ENCODE measurements at regions not wholly inside any gene's neighbourhood (a gene's known extent, or its start where the extent isn't known, plus 50 kb on each side); places are given as distances from the start of the nearest gene placed in this dataset.
A peak's percentile ranks its signal among the peaks of the same experiment; 100 is the strongest.

- ATAC-seq = no peak
These were observed 340.1 kb downstream of the BCAT1 start for GRCh38 chr12:24608637-24609285.

DNA sequence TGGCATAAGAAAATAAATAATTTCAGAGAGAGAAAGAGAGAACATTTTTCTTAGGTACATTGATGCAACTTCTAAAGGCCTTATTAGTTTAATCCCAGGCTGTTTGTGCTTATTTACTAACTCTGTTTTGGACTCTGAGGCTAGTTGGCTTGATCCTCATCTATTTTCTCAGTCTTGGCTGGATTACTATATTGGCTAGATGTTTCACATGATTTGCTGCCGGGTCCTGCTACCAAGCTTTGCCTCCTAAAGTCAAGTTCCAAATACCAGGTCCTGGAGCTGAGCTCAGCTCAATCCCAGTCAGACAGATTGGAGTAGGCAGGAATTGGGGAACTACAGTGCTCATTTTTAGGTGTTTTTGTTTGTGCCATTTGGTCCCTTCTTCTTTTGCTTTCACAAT is 340.8 kb downstream of the BCAT1 start:
- no peak for DNase-seq (ENCODE audit: low spot score)
- ATAC-seq = peak; percentile 74

More at GRCh38 chr12:24608637-24609285, 340.1 kb downstream of the BCAT1 start:
- DNase-seq (ENCODE audit: low spot score) = no peak

- ATAC-seq = no peak
These were observed 343.0 kb downstream of the BCAT1 start for GRCh38 chr12:24605916-24606315.

GRCh38 chr12:24605466-24605865 is 343.4 kb downstream of the BCAT1 start:
- ATAC-seq = no peak
- DNase-seq (ENCODE audit: low spot score) = no peak

More at GRCh38 chr12:24605916-24606315, 343.0 kb downstream of the BCAT1 start:
- DNase-seq (ENCODE audit: low spot score) = no peak

GRCh38 chr12:24603371-24603770 is 345.5 kb downstream of the BCAT1 start:
- ATAC-seq = no peak

GRCh38 chr12:24600996-24601395 is 347.9 kb downstream of the BCAT1 start:
- ATAC-seq (no peak), DNase-seq (ENCODE audit: low spot score) (no peak)

More at GRCh38 chr12:24603371-24603770, 345.5 kb downstream of the BCAT1 start:
- DNase-seq (ENCODE audit: low spot score) = no peak

DNA sequence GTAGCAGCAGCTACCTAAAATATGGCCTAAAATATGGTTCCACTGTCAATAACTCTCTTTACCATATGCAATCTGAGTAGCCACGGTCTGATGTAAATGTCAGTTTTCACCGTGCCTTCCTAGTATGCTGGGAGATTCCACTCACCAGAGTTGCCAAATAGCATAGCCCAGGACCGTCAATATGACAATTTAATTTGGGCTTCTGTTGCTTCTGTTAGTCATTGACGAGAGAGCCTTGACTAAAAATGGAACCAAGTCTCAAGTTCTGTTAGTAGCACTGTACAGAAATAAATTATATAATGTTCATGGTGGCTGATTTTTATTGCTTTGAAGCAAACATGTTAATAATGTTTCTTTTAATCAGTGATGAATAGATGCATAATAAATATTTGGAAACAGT is 348.4 kb downstream of the BCAT1 start:
- DNase-seq (ENCODE audit: low spot score) (no peak), ATAC-seq (no peak)

DNA sequence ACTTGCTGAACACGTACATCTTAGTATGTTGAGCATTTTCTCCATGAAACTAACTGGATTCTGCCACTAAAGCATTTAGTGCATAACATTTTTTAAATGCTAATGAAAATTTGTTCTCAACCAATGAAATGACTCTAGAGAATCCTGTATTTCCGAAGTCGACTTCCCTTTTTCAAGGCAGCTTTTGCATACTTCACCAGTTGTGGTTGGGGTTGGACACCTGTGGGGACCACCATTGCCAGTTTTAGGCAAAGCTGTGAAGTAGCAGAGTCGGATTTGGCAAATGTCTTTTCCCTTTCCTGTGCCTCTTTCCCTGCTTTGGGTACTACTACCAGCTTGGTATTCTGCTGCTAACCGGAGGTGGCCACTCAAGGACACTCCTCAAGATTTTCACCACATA is 349.2 kb downstream of the BCAT1 start:
- no peak for DNase-seq (ENCODE audit: low spot score)

GRCh38 chr12:24597580-24597979 is 351.3 kb downstream of the BCAT1 start:
- DNase-seq (ENCODE audit: low spot score) (no peak), ATAC-seq (no peak)

More for the DNA sequence above, 349.2 kb downstream of the BCAT1 start:
- ATAC-seq = no peak

GRCh38 chr12:24596768-24597388 is 352.0 kb downstream of the BCAT1 start:
- peak; percentile 88 for ATAC-seq
- no peak for DNase-seq (ENCODE audit: low spot score)

- DNase-seq (ENCODE audit: low spot score) (no peak), ATAC-seq (peak; percentile 54)
These were observed 353.2 kb downstream of the BCAT1 start for GRCh38 chr12:24595652-24596235.

DNA sequence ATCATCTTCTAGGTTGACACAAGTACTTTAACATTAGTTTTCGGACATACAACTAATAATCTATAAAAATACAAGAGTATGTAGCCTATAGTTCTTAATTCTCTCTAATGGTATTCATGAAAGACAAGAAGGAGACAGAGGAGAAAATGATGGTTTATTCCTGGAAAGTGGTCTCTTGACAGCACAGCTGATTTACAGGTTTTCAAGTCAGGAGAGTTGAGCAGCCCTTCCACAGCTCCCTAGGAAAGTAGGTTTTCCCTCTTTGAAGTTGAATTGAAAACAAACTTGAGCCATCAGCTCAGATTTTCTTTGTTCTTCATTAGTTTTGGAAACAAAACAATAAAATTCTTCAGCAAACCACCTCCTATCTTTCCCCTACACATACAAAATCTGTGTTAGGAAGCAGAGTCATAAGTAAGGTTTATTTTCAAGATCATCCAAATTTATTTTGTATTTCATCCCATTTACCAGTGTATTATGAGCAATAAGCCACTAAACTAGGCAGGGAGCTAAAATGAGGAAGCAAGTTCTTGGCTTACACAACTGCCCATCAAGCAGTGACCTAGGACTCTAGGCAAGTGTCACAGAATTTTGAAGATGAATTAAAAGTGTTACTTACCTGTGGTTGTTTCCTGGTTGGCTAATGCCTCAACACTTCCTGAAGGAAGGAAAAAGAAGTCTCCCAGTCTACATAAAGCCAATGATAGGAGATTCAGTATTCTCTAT is 357.0 kb downstream of the BCAT1 start:
- DNase-seq (ENCODE audit: low spot score) (no peak), ATAC-seq (no peak)

- ATAC-seq = no peak
These were observed 357.7 kb downstream of the BCAT1 start for GRCh38 chr12:24591079-24591626.

GRCh38 chr12:24586293-24586692 is 362.6 kb downstream of the BCAT1 start:
- no peak for DNase-seq (ENCODE audit: low spot score)

More at GRCh38 chr12:24591079-24591626, 357.7 kb downstream of the BCAT1 start:
- DNase-seq (ENCODE audit: low spot score) = no peak

GRCh38 chr12:24584032-24584675 is 364.7 kb downstream of the BCAT1 start:
- DNase-seq (ENCODE audit: low spot score) = no peak
- no peak for ATAC-seq

More at GRCh38 chr12:24586293-24586692, 362.6 kb downstream of the BCAT1 start:
- no peak for ATAC-seq

DNA sequence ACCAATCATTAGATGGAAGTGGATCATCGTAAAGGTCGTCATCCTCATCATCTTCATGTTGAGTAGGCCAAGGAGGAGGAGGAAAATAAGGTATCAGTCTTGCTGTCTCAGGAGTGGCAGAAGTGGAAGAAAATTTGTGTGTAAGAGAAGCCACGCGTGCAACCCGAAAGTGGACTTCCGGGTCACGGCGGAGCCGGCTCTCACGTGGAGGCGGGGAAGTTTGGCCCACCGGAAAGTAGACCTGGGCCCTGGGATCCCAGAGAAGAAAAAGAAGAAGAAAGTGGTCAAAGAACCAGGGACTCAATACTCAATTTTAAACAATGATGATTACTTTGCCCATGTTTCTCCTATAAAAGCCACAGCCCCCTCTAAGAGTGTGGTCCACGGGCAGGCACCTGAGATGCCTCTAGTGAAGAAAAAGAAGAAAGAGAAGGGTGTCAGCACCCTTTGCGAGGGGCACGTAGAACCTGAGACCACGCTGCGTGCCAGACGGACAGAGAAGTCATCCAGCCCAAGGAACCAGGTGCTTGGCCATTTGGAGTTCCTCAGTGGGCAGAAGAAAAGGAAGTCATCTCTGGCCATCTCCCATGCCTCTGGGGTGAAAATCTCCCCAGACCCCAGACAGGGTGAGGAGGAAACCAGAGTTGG is 365.8 kb downstream of the BCAT1 start:
- DNase-seq (ENCODE audit: low spot score) (no peak), ATAC-seq (no peak)

DNA sequence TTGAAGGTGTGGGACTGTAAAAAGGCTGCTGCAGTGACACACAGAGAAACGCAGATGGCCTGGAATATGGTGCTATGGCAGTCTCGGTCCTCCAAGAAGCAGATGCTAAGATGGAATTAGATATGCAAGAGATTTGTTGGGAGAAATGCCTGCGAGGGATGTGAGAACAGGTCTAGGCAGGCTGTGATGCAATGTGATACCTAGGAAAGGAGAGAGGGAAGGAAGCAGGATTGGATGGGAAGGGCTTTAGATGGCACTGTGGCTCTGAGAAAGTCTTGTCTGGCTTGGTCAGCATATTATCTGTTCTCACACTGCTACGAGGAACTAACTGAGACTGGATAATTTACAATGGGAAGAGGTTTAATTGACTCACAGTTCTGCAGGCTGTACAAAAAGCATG is 374.4 kb downstream of the BCAT1 start:
- no peak for DNase-seq (ENCODE audit: low spot score)
- ATAC-seq = no peak

DNA sequence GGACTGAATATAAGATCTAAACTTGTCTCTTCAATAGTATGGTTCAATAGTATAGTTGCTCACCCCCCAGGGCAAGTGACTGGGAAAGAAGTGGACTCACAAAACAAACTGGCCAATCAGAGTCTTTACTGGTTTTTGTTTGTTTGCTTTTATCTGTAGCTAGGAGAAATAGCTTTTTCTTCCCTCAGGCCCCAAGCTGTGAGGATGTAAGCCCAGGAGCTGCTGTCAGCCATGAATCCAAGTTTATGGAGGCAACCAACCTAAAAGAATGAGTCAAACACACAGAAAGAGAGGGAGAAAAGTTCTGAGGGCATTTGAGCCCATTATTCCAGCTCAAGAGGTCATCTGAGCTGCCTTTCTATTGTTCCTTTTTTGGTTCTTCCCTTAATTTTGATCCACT is 375.3 kb downstream of the BCAT1 start:
- DNase-seq (ENCODE audit: low spot score) = no peak
- ATAC-seq = no peak

DNA sequence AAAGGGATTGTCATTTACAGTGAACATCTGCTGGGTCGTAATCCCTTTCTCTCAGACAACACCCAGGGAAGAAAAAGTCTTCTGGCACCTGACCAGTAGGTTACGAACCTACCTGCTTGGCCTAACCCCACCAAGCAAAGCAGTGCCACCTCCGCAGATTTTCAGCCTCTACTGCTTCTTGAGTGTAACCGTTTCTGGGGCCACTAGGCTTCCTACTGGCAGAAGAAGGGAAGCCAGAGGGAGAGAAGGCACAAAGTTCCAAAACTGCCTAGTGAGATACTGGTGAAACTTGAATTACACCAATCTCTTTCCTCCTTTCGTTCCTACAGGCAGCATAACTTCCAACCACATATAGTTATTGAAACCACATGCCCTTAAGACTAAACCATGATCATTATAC is 383.6 kb downstream of the BCAT1 start:
- DNase-seq (ENCODE audit: low spot score) = no peak
- ATAC-seq = no peak

DNA sequence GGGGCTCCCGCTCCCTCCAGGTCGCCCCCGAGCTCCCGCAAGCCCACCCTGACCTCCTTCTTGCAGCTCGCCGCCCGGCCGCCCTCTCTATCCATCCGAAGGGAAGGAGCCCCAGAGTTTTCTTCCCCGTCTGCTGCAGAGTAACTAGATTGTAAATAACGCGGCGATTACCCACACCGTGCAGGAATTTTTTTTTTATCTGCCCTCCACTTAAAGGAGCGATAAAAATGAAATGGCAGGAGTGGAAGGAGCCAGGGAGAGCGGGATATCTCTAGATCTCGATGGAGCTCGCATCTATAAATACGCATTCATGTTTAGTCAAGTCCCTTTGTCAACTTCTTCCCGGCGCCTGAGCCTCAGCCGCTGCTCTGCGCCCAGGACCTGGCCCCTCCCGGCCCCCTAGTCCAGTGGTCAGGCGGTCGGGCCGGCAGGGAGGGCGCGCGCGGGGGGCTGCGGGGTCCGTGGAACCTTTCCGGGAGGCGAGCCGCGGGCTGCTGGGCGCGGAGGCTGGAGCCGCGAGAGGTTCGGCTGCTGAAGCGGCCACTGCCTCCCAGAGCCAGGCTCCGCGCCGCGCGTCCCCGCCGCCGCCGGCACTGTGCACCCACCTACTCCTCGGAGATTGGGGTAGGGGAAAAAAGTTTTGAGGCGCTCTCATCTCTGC is 386.0 kb downstream of the BCAT1 start:
- peak; percentile 34 for ATAC-seq
- DNase-seq (ENCODE audit: low spot score) = peak; percentile 55
